Endothelial cell of umbilical vein (primary cell): ENCODE measurements at regions not wholly inside any gene's neighbourhood (a gene's known extent, or its start where the extent isn't known, plus 50 kb on each side); places are given as distances from the start of the nearest gene placed in this dataset. TPM values are rescaled to one million over a fixed set of nuclear protein-coding genes. Genes with fewer than 3 reads are reported as not detected.

Experiments used
- BruUV-seq: library from RNA; stranded (reverse); fragments of 400-500 nt; replicated peaks from 2 replicates; lab custom pipeline; 2021; lab: Mats Ljungman, UMichigan
- CTCF ChIA-PET: fragments of 300-600, 350-600 bp; sonication (Branson Sonifier 250); formaldehyde crosslinking; loops from one replicate; lab custom pipeline; 2021; ENCODE audit warnings: antibody characterized with exemption, inconsistent platforms; lab: Charles Lee
- POLR2A ChIA-PET: fragments of 300-600, 350-600 bp; sonication (Branson Sonifier 250); formaldehyde crosslinking; loops from one replicate; lab custom pipeline; 2021; ENCODE audit warnings: antibody characterized with exemption, inconsistent platforms; lab: Charles Lee
- DNase-seq: peaks from one replicate; pipeline ENCODE4 v3.0.0-alpha.2; 2011; ENCODE audit warnings: low read depth, low spot score
- FAIRE-seq: peaks from 2 replicates; lab custom pipeline; 2011; peaks lifted over from hg19 to GRCh38; lab: Jason Lieb, UNC
- H2AFZ ChIP-seq: 2 replicates; pipeline ENCODE4 v1.6.0; 2012; ENCODE audit warnings: low read depth, low read length, control low read depth, inconsistent platforms
- H3K27ac ChIP-seq: 2 replicates; pipeline ENCODE4 v1.5.1; 2011; ENCODE audit warnings: low read depth, mild to moderate bottlenecking, control low read depth, low read length, moderate library complexity; ENCODE audit not compliant: insufficient read depth
- H3K27me3 ChIP-seq, 2 experiments: 2 replicates each; pipeline versions ENCODE4 v1.6.0 to v1.6.1; 2011; ENCODE audit warnings: low read length in 2 of 2, mixed read lengths in 1 of 2; ENCODE audit not compliant: control insufficient read depth in 2 of 2, insufficient read depth in 2 of 2
- H3K36me3 ChIP-seq, 2 experiments: 2 replicates in 1 of 2; 3 replicates in 1 of 2; pipeline ENCODE4 v1.5.1; 2011; ENCODE audit warnings: low read length in 2 of 2, mild to moderate bottlenecking in 1 of 2, moderate library complexity in 1 of 2; ENCODE audit not compliant: control insufficient read depth in 2 of 2, insufficient read depth in 2 of 2; ENCODE audit errors: extremely low read depth in 1 of 2
- H3K4me1 ChIP-seq: 3 replicates; pipeline ENCODE4 v1.5.1; 2011; ENCODE audit warnings: mild to moderate bottlenecking, low read length; ENCODE audit not compliant: control insufficient read depth, insufficient read depth; ENCODE audit errors: extremely low read depth
- H3K4me2 ChIP-seq: 2 replicates; pipeline ENCODE4 v1.6.1; 2011; ENCODE audit warnings: low read length, control low read depth, mixed read lengths; ENCODE audit not compliant: insufficient read depth
- H3K4me3 ChIP-seq, 3 experiments: fragments of 200-600 bp in 1 of 3; sonication (generic), shearing (Covaris generic) in 1 of 3; replicated peaks in 1 of 3; 2 replicates each; pipeline ENCODE4 v1.5.1; 2011 to 2016; ENCODE audit warnings: control low read depth in 3 of 3, low read length in 3 of 3, mild to moderate bottlenecking in 2 of 3, inconsistent platforms in 1 of 3, low read depth in 1 of 3, moderate library complexity in 1 of 3; ENCODE audit not compliant: insufficient read depth in 1 of 3
- H3K79me2 ChIP-seq: 2 replicates; pipeline ENCODE4 v1.6.0; 2012; ENCODE audit warnings: low read length, inconsistent platforms; ENCODE audit not compliant: control insufficient read depth, insufficient read depth
- H3K9ac ChIP-seq: replicated peaks from 2 replicates; pipeline ENCODE3; 2011; ENCODE audit warnings: low read length, control low read depth; ENCODE audit not compliant: insufficient read depth; ENCODE audit errors: extremely low read depth
- H3K9me1 ChIP-seq: replicated peaks from 3 replicates; pipeline ENCODE4 v1.6.0; 2011; ENCODE audit warnings: mild to moderate bottlenecking, low read length; ENCODE audit not compliant: control insufficient read depth, insufficient read depth; ENCODE audit errors: extremely low read depth
- H3K9me3 ChIP-seq: replicated peaks from 2 replicates; pipeline ENCODE4 v1.5.1; 2012; ENCODE audit warnings: low read length, inconsistent platforms; ENCODE audit not compliant: control insufficient read depth, insufficient read depth
- H4K20me1 ChIP-seq: replicated peaks from 2 replicates; pipeline ENCODE3; 2011; ENCODE audit warnings: mild to moderate bottlenecking, low read length; ENCODE audit not compliant: control insufficient read depth, insufficient read depth; ENCODE audit errors: extremely low read depth
- EZH2 ChIP-seq: IDR thresholded peaks from 2 replicates; pipeline ENCODE4 v1.6.1; 2012; ENCODE audit warnings: borderline replicate concordance, low read depth, mild to moderate bottlenecking, moderate library complexity, low read length, inconsistent platforms; ENCODE audit not compliant: severe bottlenecking
- FOS ChIP-seq: IDR thresholded peaks from 2 replicates; pipeline ENCODE4 v1.6.1; 2011; ENCODE audit warnings: mild to moderate bottlenecking, low read length, moderate library complexity, borderline replicate concordance; ENCODE audit not compliant: insufficient read depth
- GATA2 ChIP-seq: IDR thresholded peaks from 2 replicates; pipeline ENCODE4 v1.7.0; 2011; ENCODE audit warnings: low read depth, mild to moderate bottlenecking, moderate library complexity, mixed read lengths, low read length; ENCODE audit not compliant: insufficient read length, insufficient read depth
- JUN ChIP-seq: IDR thresholded peaks from 2 replicates; pipeline ENCODE4 v1.6.1; 2011; ENCODE audit warnings: borderline replicate concordance, low read depth; ENCODE audit not compliant: insufficient read length, insufficient read depth
- MYC ChIP-seq: IDR thresholded peaks from one replicate; pipeline ENCODE4 v1.6.1; 2011; ENCODE audit warnings: mild to moderate bottlenecking, low read depth, low read length
- POLR2A ChIP-seq: IDR thresholded peaks from 2 replicates; pipeline ENCODE4 v1.6.1; 2012; ENCODE audit warnings: low read depth, mild to moderate bottlenecking, control low read depth, low read length
- POLR2AphosphoS5 ChIP-seq: IDR thresholded peaks from 2 replicates; pipeline ENCODE4 v1.6.1; 2012; ENCODE audit warnings: low read depth, mild to moderate bottlenecking, control low read depth, low read length, moderate library complexity; ENCODE audit not compliant: insufficient read depth
- dilution Hi-C: fragments of 300-500 bp; cut with MboI; formaldehyde crosslinking; loops from one replicate; pipeline ENCODE4 v1.15.0; 2019; ENCODE audit warnings: low sequenced_read_pairs; ENCODE audit not compliant: extremely low pct_ligation_motif_present
- intact Hi-C: fragments of 100-400 bp; cut with micrococcal nuclease; formaldehyde crosslinking; loops from one replicate; pipeline ENCODE4 v1.10.0; 2022
- microRNA counts: library from miRNA; unstranded; fragments of <30 nt; microRNA quantifications from one replicate; lab custom pipeline; 2016
- small RNA-seq: library from RNA; depleted of rRNA; stranded (forward); fragments of <200 nt; gene quantifications from one replicate; pipeline ENCODE3, GENCODE V24; 2012; ENCODE audit warnings: low replicate concordance, low read depth; ENCODE audit not compliant: insufficient read depth, insufficient read length
- TF ChIP-seq, protein P1 (sequence below), 2 donors: IDR thresholded peaks; 1 replicate in 1 of 2; 2 replicates in 1 of 2; pipeline ENCODE4 v1.5.1; 2011; ENCODE audit warnings: low read length in 2 of 2, mild to moderate bottlenecking in 2 of 2, moderate library complexity in 2 of 2, control low read depth in 1 of 2, inconsistent platforms in 1 of 2, low read depth in 1 of 2; ENCODE audit not compliant: insufficient read depth in 1 of 2; ENCODE audit errors: extremely low read depth in 1 of 2
- TF ChIP-seq, protein P2 (sequence below): IDR thresholded peaks from 2 replicates; pipeline ENCODE4 v1.6.1; 2011; ENCODE audit not compliant: insufficient read depth, insufficient read length

DNA sequence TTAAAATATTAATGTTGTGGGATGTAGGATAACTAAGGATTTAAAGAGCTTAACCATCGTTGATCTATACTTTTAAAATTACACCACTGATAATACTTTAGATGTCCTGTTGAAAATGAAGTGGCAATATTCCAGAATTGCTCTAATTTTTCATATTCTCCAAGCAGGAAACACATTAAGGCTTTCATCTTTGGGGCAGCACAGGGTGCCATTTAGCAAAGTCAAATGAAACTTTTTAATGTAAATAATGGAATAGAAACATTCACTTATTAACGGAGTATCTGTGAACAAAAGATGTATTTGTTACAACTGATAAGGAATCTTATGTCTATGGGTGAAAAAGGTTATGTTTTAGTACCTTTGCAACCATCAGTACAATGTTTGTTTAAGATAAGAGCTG lies 50.0 kb upstream of the MIR17HG start:
- H3K79me2 ChIP-seq = no peaks in the 10 kb centered on the region
- H3K36me3 ChIP-seq = no peaks in the 10 kb centered on the region
- no peaks in the 10 kb centered on the region for H3K9me1 ChIP-seq
- no peaks in the 10 kb centered on the region for H3K4me1 ChIP-seq
- H2AFZ ChIP-seq = no peak overlapping the region
- no peaks in the 10 kb centered on the region for H4K20me1 ChIP-seq
- H3K27ac ChIP-seq = no peak overlapping the region
- no peak for TF ChIP-seq FOS
- no peak for TF ChIP-seq POLR2A
- TF ChIP-seq EZH2 = no peak
- no peak for TF ChIP-seq POLR2AphosphoS5
- TF ChIP-seq MYC = no peak
- TF ChIP-seq JUN = no peak
- TF ChIP-seq GATA2 = no peak
- TF ChIP-seq, protein P1, sequence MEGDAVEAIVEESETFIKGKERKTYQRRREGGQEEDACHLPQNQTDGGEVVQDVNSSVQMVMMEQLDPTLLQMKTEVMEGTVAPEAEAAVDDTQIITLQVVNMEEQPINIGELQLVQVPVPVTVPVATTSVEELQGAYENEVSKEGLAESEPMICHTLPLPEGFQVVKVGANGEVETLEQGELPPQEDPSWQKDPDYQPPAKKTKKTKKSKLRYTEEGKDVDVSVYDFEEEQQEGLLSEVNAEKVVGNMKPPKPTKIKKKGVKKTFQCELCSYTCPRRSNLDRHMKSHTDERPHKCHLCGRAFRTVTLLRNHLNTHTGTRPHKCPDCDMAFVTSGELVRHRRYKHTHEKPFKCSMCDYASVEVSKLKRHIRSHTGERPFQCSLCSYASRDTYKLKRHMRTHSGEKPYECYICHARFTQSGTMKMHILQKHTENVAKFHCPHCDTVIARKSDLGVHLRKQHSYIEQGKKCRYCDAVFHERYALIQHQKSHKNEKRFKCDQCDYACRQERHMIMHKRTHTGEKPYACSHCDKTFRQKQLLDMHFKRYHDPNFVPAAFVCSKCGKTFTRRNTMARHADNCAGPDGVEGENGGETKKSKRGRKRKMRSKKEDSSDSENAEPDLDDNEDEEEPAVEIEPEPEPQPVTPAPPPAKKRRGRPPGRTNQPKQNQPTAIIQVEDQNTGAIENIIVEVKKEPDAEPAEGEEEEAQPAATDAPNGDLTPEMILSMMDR (IDR thresholded peaks at IDR 0.05; ENCODE audit: extremely low read depth in 1 of 2, insufficient read depth in 1 of 2, low read depth in 1 of 2, low read length in 2 of 2) = no peak
- TF ChIP-seq, protein P2, sequence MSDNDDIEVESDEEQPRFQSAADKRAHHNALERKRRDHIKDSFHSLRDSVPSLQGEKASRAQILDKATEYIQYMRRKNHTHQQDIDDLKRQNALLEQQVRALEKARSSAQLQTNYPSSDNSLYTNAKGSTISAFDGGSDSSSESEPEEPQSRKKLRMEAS = no peak
- dilution Hi-C loops = no loop called here
- peaks cover 2 to 7% of the 10 kb centered on the region in 2 experiments for H3K27me3 ChIP-seq
- intact Hi-C loops = no loop called here
- H3K9me3 ChIP-seq = no peaks in the 10 kb centered on the region
- POLR2A ChIA-PET = no interaction called here
- H3K4me2 ChIP-seq = no peak overlapping the region
- DNase-seq = no peak
- no TSS peak for BruUV-seq
- CTCF ChIA-PET = no interaction called here
- FAIRE-seq = no peak
- no peak overlapping the region for H3K4me3 ChIP-seq
- H3K9ac ChIP-seq = no peak overlapping the region

MicroRNAs encoded in the stretch of these regions (microRNA counts, 767-probe panel; counts per million panel counts)
- 723 counts per million, percentile 96 among the panel's probes with 10 or more counts for microRNA hsa-miR-622 (lab: Ali Mortazavi, UCI)

Small RNAs in the stretch of these regions (small RNA-seq; reads per million reads assigned to genes)
- gene AL445647.2 (not detected), gene BRK1P2 (not detected), gene RF00212 (not detected), gene RNA5SP34 (not detected), gene RNU6-75P (not detected)
